ENCODE measurements at regions not wholly inside any gene's neighbourhood (a gene's known extent, or its start where the extent isn't known, plus 50 kb on each side); places are given as distances from the start of the nearest gene placed in this dataset.

DNA sequence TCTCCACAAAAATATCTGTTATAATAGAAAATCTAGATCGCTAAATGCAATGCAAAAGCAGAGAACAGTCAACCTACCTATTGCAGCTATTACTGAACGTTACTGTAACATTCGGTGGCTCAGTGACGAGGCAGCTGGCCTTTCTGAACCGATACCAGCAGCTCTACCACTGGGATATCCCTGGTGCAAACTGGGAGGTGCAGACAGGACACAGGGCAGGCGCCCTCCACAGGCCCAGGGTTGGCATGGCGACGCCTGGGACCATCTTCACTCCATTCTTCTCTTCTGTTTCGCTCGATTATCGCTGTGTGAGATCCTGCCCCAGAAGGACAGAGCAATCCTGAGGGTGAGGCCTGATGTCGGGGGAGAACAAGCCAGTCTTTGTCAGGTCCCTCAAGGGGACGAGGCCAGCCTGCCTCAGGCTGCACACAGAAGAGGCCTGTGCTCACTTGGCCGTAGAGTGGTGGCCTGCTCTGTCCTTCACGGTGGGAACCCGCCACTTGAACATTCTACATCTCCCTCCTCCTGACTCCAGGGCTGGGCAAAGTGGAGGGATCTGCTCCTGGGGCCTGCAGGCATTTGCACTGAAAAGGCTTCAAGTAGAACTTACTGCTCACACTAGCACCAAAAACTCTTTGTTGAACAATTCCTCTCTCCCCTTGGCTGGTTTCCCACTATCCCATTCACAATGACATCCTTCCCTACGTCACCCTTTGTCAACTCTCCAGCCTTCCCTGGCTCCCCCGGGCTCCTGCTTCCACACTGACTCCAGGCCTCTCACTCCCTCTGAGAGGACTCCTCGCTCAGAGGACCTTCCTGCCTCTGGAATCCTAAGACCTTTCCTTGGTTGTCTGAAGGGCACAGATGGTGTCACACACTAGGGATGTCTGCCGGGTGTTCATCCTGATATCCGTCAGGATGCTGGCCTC is 49.7 kb downstream of the CYRIA start:
- no peak for DNase-seq (ENCODE audit: low read depth)

DNA sequence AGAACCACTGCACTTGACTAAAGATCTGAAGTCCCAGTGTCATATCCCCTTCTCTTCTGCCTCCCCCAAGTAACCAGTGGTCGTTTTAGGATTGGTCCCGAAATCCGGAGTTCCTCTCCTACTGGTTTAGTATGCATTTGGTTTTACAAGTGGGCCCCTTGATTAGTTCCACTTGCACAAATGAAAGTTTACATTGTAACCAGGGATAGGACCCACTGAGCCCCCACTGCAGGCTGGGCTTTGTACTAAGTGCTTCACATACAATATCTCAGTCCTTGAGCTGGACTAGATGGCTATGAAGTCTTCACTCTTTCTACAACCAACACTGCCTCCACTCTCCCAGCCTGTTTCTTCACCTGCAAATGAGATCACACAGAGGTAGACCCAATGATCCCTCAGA is 50.4 kb downstream of the CYRIA start:
- no peak for DNase-seq (ENCODE audit: low read depth)

DNA sequence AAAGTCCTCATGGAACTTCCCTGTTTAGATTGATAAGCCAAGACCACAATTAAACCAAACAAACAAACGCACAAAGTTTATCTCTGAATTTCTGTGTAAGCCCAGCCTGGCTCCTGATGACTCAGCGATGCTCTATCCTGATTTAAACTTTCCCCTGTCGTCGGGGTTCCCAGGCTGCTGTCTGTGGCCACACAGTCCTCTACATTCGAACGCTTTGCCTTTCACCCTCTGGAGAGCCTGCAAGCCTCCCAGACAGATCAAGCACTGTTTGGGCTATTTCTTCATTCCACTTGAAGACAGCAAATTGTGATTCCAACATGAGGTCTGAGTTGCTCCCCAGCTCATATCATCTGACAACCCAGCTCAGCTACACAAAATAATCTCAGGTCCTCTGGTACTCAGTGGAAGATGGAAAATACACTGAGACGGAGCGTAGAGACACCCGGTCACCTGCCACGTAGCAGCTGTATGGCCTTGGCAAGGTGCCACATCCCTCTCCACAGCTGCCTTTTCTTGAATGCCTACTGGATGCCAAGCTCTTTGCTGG is 51.2 kb downstream of the CYRIA start:
- DNase-seq (ENCODE audit: low read depth): no peak

DNA sequence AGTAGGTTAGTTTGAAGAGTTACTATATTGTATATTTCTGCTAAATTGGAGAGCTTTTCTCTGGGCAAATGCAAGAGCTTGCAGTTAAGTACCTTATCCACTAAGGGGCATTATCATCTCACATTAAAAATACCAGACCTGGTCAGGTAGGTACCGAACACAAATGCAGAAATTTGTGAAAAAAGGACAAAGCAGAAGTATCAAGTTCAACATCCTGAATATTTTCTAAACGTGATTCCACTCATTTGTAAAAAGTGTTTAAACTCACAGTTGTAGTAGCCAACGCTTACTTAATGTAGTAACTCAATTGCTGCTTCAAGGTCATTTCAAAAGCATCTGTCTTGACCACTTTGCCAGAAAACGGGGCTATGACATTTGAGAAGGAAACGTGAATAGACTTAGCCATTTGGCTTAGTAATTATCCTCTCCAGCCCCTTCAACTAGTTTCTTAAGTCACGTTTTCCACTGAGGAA is 52.1 kb downstream of the CYRIA start:
- DNase-seq (ENCODE audit: low read depth): no peak

DNA sequence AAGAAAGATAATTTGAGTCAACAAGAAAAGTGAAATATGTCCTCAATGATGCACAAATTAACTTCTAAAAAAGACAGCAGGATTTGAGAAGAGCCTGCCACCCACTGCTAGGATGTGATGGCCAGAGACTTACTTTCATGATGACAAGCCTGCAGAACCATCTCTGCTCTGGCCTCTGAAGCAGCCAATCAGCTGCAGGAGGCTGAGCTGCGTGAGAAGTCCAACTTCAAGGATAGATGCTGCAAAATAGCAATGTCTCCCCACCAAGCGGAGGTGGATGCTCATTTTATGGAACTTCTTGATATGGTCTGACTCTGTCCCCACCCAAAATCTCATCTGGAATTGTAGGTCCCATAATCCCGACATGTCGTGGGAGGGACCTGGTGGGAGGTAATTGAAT is 53.1 kb downstream of the CYRIA start:
- no peak for DNase-seq (ENCODE audit: low read depth)

DNA sequence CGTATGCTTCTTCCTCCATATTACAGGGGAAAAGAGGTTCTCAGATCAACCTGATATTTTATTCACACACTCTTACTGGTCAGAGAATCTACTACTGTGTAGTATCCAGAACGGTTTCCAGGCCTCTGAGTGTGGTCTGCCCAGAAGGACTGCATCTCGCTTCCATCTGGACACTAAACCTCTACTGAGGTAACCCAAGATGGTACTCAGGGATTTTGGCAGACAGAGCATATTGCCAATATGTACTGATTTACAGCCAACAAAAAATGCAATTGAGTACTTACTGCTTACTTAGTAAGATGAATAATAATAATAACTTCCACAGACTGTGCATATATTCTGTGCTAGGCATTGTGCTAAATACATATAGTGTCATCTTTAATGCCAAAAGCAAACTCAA is 55.8 kb downstream of the CYRIA start:
- no peak for DNase-seq (ENCODE audit: low read depth)

DNA sequence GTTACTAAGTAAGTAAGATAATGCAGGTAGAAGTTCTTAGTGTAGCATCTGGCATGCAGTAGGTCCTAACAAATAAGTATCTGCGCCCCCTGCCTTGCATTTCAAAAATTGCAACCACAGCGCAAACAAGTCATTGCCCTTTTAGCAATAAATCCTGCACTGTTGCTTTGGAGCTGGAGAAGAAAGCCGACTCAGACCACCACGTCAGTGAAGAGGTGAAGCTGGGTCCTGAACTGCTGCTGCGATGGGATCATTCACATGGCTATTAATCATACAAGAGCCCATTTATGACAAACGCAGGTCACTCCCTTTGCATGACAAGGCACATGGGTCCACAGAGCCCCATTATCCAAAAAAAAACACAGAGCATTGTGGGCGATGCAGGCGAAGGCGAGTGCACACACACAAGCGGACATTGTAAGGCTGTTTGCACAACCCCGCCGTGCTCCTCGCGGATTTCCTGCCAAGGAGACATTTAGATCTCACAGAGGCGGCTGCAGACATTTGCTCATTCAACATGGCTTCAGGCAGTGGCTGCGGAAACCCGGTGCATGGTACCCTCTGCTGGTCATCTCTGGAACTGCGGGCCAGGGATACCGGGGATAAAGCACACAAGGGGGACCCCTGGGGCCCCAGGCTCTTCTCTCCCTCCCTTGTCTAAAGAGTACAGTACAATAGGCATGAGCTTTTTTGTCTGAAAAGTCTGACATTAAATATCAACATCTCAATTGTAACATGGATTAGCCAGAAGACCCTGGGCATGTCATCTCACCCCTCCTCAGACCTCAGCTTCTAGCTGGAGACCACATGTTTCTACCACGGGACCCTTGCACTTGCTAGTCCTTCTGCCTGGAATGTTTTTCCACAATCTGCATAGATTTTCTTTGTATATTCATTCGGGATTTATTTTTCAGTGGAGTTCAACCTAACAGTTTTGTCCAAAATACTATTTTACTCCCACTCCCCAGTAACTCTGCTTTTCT is 56.7 kb downstream of the CYRIA start:
- DNase-seq (ENCODE audit: low read depth): peak; percentile 66

DNA sequence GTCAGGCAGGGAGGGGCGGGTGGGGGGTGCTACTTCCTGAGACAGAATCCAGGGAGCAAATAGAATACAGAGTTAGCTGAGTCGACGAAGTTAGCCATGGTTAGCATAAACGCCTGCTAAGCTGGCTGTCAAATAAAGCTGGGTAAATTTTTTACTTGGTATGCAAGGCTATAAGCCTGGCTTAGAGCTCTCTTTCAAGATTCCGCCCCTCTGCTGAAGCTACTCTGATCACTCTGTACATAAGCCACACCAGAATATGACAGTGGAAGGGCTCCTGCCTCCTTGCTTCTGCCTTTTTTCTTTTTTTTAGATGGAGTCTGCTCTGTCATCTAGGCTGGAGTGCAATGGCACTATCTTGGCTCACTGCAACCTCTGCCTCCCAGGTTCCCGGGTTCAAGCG is 58.3 kb downstream of the CYRIA start:
- DNase-seq (ENCODE audit: low read depth): no peak

DNA sequence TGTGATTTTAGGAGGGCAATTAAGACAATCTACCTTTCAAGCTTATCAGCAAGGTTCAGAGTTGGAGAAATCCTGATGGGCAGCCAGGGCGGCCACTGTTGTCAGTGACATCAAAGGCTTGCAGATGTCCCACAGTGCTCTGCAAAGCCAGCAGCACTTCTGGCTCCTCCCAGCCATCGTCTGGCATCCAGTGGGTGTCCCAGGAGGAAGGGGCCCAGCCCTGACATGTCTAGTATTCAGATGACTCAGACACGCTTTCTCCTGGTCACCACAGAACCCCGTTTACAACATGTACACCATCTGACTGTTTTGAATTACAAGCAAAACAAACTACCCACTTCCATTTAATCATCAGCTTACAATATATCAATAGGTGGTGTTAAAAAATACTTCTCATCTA is 61.4 kb downstream of the CYRIA start:
- DNase-seq (ENCODE audit: low read depth): no peak

DNA sequence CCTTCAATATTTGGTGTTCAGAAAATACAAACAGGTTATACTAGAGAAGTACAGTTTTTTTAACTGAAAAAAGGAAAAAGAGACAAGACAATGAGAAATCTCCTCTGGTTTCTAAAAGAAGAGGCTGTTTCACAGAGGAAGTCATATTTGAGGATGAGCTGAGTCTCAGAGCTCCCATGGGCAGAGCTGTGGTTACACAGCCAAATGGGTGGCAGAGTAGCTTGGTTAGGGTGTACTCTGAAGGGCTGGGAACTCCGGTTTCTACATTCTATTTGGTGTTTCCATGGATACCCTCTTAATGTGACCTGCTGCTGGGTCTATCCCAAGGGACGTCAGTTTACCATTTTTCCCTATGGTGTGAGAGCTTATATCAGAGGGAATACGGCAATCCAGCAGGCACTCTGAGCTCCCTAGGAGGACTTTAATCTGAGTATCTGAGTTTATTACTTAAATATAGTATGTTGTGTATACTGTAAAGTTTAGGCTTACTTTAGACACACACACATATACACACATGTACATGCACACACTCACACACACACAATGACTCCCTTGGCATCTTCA is 74.2 kb downstream of the CYRIA start:
- no peak for DNase-seq (ENCODE audit: low read depth)

DNA sequence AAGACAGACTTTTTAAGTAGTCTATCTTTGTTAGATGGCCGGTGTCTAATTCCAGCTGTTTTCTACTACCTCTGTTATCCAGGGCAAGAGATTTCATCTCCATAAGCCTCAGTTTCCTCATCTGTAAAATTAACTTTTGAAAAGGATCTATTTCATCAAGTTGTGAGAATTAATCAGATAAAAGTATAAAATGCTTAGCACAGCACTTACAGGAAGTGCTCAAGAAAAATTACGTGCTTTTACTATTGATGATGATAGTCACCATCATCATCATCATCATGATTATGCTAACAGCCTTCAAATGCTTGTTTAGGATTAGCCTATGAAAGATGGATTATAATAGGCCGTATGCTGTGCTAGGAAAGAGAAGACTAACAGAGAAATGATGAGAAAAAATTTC is 76.2 kb downstream of the CYRIA start:
- no peak for DNase-seq (ENCODE audit: low read depth)

DNA sequence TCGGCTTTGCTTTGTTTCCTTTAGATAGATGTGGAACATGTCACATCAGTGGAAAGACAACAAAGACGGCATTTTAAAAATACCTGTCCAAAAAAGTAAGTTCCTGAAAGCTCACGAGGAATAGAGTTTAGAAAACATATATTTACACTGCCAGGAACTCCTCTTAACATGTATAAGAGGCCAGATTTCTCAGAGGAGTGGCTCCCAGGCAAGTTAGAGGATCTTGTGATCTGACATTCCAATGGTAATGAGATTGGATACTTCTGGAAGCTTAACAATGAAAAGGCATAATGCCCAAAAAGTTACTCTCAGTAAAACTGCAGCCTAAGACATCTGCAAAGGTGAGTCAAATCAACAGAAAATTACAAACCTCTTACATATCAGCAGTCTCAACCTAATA is 77.1 kb downstream of the CYRIA start:
- DNase-seq (ENCODE audit: low read depth): no peak

DNA sequence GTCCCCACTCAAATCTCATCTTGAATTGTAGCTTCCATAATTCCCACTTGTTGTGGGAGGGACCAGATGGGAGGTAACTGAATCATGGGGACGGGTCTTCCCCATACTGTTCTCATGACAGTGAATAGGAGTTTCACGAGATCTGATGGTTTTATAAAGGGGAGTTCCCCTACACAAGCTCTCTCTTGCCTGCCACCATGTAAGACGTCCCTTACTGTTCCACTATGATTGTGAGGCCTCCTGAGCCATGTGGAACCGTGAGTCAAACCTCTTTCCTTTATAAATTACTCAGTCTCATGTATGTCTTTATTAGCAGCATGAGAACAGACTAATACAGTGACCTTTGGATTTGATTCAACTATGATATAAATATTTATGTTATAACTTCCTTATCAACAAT is 78.0 kb downstream of the CYRIA start:
- no peak for DNase-seq (ENCODE audit: low read depth)

DNA sequence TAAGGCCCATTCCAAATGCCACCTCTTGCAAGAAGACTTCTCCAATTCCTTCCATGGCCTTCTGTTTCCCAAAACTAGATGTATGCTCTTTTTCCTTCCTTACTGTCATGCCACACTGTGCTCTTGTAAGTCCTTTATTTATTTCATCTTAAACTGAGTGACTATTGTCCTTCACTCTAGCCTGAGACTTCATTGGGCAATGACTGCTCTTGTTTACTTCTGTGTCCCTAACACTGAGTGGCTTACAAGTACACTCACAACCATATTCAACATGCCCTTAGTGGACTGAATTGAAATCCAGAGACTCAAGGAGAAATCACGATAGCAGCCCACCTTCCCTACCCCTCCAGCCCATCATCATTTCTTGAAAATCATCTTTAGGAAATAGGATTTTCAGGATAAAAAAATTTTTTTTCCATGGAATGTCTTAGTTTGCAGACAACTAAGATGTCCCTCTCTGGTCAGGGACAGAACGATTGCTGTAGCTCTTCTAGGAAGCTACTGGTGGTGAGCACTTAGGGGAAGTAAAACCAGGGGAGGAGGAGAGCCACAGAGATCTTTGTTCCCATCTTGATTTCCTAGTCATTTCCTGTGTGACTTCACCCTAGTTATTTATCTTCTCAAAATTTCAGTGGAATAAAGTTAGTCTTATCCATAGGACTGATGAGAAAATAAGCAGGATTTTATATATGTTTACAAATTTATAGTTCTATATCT is 80.7 kb downstream of the CYRIA start:
- no peak for DNase-seq (ENCODE audit: low read depth)

DNA sequence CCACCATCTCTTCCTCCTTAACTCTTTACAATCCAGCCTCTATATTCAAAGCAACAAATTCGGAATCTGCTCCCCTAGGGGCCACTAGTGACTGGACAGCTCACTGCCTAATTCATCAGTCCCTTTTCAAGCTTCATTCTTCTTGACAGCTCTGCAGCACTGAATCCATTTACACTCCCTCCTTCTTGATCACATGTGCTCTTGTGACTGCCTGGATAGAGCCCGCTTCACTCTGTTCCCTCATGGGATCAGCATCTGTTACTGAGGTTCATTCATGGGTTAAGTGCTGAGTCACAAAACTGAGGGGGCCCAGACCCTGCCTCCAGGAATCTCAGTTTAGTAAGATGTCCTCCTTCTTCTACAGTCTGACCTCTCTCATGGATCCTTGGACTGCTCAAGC is 81.5 kb downstream of the CYRIA start:
- DNase-seq (ENCODE audit: low read depth): no peak

DNA sequence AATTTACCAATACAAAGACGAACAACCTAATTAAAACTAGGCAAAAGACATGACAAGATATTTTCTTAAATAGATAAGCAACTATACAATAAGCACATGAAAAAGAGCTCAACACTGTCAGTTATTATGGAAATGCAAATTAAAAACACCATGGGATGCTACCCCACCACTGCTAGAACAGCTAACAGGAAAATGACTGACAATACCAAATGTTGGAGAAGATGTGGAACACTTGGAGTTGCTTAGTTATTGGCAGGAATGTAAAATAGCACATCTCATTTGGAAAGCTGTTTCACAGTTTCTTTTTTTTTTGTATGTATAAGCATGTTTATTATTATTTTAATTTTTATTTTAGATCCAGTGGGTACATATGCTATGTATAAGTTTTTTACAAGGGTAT is 84.4 kb downstream of the CYRIA start:
- DNase-seq (ENCODE audit: low read depth): no peak

DNA sequence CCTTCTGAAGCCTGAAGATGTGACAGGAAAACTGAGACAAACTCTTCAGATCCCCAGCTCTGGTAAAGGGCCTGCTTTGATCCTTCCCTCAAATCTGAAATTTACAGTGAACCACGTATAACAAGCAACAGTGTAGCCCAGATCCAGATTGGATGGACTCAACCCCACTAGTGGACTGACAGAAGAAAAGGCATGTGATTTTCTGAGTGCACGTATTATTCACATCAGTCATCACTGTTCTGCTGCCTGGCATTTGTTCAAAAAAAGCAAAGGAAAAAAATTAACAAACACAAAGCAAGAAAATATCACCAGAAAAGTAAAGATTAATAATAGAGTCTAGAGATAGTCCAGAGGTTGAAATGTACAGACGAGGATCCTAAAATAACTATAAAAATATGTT is 87.6 kb downstream of the CYRIA start:
- no peak for DNase-seq (ENCODE audit: low read depth)

DNA sequence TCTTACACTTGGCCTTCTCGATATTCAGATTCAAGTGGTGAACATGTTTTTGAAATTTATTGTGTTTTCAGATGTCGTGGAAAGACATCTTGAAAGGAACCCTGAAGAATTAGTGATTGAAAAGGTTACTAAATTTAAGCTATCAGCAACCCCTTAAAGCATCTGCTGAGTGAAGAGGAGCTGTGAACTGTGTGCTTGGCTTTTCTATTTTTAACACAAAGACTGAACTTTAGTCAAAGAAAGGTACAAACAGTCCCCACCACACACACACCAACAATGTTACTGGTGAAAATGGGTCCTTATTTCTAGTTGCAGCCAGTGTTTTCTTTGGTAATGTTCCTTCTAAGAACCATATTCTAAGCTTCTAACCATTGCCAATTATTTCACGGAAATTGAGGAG is 95.1 kb downstream of the CYRIA start:
- DNase-seq (ENCODE audit: low read depth): no peak

DNA sequence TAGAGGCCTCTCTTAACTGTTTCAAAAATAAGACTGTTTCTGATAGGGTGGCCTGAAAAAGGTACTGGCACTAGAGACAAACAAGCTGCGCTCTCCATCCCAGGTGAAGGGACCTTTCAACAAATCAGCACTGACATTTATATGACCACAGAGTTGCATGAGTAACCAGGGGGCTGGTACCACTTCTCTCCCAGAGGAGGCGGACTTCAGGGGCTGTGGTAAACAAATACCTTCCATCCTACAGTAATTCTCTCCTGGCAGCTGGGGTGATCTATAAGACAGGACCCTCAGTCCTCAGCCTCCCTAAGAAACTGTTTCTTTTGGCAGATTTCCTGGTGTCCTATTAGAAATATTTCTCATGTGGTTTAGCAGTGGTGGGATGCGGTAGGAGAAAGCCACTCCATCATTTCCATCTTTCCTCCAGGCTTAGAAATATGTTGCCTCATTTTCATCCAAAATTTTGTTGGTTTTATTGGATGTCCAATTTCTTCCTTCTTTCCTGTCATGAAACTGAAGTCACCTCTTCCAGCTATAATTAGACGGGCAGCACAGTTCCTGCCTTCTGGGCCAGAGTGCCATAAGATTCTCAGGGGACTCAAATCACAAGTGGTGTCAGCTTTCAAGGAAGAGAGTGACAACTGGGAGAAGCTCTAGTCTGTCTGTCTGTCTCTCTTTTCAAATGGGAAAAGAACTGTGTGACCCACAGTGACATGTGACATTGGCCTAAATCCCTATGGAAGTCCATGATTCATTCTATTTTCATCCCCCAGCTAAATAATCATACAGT is 96.4 kb downstream of the CYRIA start:
- DNase-seq (ENCODE audit: low read depth): no peak

DNA sequence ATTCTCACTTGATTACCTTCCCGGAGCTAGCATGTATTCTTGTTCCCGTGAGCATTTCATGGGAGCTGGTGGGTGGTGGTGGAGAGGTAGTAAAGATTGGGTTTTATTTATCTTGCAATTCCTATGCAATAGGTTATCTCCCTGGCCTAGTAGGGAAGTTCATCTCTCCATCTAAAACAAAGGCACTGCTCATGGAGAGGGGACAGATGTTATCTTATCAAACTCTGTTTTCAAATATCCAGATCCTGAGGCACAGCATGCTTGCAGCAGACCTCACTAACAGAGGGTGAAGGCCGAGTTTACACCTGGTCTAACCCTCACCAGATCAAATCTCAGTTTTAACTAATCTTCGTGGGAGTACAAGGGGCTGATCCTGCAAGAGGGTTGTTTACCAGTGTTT is 98.9 kb downstream of the CYRIA start:
- DNase-seq (ENCODE audit: low read depth): no peak

DNA sequence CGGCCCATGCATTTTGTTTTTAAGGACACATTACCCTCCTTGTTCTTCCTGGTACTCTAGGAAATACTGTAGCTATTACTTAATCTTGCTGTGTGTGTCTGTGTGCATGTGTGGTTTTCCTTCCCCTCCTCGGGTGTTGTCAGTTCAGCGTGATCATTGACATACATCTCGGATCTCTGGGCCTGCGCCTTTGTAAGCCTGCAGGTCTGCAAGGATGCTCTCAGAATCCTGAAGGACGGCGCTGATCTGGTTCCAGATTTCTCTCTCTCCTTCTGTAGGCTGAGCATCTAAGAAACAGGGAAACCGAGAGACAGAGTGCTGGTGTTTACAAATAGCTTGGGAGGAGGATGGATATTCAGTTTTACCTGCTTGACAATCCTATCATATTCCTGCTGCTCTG is 100.2 kb downstream of the CYRIA start:
- no peak for DNase-seq (ENCODE audit: low read depth)

Measured in stimulated activated CD4-positive, alpha-beta T cell treated with anti-CD3 and anti-CD28 coated beads, Interleukin-2, amount 100 ng/mL, for 4 hours (primary cell).